ENCODE measurements at regions not wholly inside any gene's neighbourhood (a gene's known extent, or its start where the extent isn't known, plus 50 kb on each side); places are given as distances from the start of the nearest gene placed in this dataset.

DNA sequence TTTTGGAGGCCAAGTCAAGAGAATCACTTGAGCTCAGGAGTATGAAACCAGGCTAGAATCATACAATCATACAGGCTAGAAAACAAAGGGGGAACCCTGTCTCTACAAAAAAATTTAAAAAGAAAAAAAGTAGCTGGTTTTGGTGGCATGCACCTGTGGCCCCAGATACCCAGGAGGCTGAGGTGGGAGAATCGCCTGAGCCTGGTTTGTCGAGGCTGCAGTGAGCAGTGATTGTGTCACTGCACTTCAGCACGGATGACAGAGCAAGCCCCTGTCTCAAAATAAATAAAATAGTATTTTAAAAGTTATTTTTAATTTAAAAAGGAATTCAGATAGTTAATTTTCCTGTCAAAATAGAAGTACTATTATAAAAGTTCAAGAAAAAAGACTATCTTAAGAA is 369.1 kb upstream of the SLITRK5 start:
- CTCF ChIA-PET, result no interaction called here
- TF ChIP-seq ZNF384 (IDR thresholded peaks at IDR 0.05) (no peak), SP1 (IDR thresholded peaks at IDR 0.05) (no peak), L3MBTL2 (conservative IDR thresholded peaks at IDR 0.05) (no peak)
- TF ChIP-seq, protein P1, sequence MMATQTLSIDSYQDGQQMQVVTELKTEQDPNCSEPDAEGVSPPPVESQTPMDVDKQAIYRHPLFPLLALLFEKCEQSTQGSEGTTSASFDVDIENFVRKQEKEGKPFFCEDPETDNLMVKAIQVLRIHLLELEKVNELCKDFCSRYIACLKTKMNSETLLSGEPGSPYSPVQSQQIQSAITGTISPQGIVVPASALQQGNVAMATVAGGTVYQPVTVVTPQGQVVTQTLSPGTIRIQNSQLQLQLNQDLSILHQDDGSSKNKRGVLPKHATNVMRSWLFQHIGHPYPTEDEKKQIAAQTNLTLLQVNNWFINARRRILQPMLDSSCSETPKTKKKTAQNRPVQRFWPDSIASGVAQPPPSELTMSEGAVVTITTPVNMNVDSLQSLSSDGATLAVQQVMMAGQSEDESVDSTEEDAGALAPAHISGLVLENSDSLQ (IDR thresholded peaks at IDR 0.05), result no peak
- DNase-seq (ENCODE audit: extremely low spot score), result no peak
- POLR2A ChIA-PET, result no interaction called here

DNA sequence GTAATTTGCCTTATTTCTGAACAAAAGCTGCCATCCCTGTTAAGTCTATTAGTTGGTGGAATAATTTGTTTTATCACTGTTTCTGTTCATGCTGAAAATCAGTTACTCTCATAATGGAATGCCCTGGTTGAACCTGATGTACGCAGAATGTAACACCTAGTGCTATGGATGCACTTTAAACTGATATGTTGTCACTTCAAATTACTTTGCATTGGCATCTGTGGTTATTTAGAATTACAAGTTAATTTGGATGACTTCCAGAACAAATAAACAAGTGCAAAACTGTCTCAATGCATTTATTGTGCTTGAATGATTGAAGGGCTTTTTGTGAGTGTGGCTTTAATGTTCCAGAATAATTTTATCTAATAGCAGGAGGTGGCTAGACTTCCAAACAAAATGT is 368.2 kb upstream of the SLITRK5 start:
- POLR2A ChIA-PET, result no interaction called here
- TF ChIP-seq NFRKB (IDR thresholded peaks at IDR 0.05), result no peak
- no peak for TF ChIP-seq ELF4 (IDR thresholded peaks at IDR 0.05)
- TF ChIP-seq ZNF384 (IDR thresholded peaks at IDR 0.05), result no peak
- no peak for TF ChIP-seq LEF1 (IDR thresholded peaks at IDR 0.05; ENCODE audit: borderline replicate concordance)
- no peak for TF ChIP-seq ARNT (IDR thresholded peaks at IDR 0.05)
- no peak for TF ChIP-seq HDGF (IDR thresholded peaks at IDR 0.05; ENCODE audit: borderline replicate concordance)
- no peak for TF ChIP-seq FOXM1 (IDR thresholded peaks at IDR 0.05; ENCODE audit: borderline replicate concordance)
- no peak for TF ChIP-seq SUZ12 (IDR thresholded peaks at IDR 0.05)
- TF ChIP-seq, protein P1 (IDR thresholded peaks at IDR 0.05), result no peak
- TF ChIP-seq BHLHE40 (IDR thresholded peaks at IDR 0.05; ENCODE audit: borderline replicate concordance), result no peak
- no peak for TF ChIP-seq FOXK2 (IDR thresholded peaks at IDR 0.05)
- TF ChIP-seq TARDBP (IDR thresholded peaks at IDR 0.05), result no peak
- no peak for TF ChIP-seq CTBP1 (IDR thresholded peaks at IDR 0.05; ENCODE audit: borderline replicate concordance)
- TF ChIP-seq L3MBTL2 (conservative IDR thresholded peaks at IDR 0.05), result no peak
- no peak for TF ChIP-seq SP1 (IDR thresholded peaks at IDR 0.05)
- no peak for TF ChIP-seq FOXA1 (IDR thresholded peaks at IDR 0.05)
- no peak for DNase-seq (ENCODE audit: extremely low spot score)
- CTCF ChIA-PET, result no interaction called here

DNA sequence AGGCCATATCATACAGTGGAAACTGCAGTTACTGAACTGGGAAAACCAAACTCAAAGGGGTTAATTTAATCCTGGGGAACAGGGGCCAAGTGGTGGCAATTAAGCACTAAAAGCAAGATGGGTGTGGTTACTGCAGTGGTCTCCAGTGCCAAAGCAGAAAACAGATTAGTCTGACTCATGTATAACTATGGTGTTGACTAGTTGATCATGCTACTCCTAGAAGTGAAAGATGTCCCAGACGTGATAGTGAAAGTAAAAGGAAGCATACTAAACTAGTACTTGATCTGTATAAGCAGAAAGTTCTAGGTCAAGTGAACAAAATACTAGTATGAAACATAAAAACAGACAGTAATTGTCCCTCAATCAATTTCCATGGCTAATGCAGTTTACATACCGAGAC is 360.0 kb upstream of the SLITRK5 start:
- POLR2A ChIA-PET, result no interaction called here
- DNase-seq (ENCODE audit: extremely low spot score), result no peak
- TF ChIP-seq BHLHE40 (IDR thresholded peaks at IDR 0.05; ENCODE audit: borderline replicate concordance), result no peak
- no peak for TF ChIP-seq SUZ12 (IDR thresholded peaks at IDR 0.05)
- TF ChIP-seq SP1 (IDR thresholded peaks at IDR 0.05), result no peak
- TF ChIP-seq LEF1 (IDR thresholded peaks at IDR 0.05; ENCODE audit: borderline replicate concordance), result no peak
- TF ChIP-seq FOXA1 (IDR thresholded peaks at IDR 0.05), result no peak
- TF ChIP-seq, protein P1 (IDR thresholded peaks at IDR 0.05), result no peak
- TF ChIP-seq ARNT (IDR thresholded peaks at IDR 0.05), result no peak
- TF ChIP-seq FOXK2 (IDR thresholded peaks at IDR 0.05), result no peak
- no peak for TF ChIP-seq FOXM1 (IDR thresholded peaks at IDR 0.05; ENCODE audit: borderline replicate concordance)
- TF ChIP-seq L3MBTL2 (conservative IDR thresholded peaks at IDR 0.05), result no peak
- no peak for TF ChIP-seq NFRKB (IDR thresholded peaks at IDR 0.05)
- no peak for TF ChIP-seq ZNF384 (IDR thresholded peaks at IDR 0.05)
- TF ChIP-seq TARDBP (IDR thresholded peaks at IDR 0.05), result no peak
- TF ChIP-seq ELF4 (IDR thresholded peaks at IDR 0.05), result no peak
- CTCF ChIA-PET, result no interaction called here

DNA sequence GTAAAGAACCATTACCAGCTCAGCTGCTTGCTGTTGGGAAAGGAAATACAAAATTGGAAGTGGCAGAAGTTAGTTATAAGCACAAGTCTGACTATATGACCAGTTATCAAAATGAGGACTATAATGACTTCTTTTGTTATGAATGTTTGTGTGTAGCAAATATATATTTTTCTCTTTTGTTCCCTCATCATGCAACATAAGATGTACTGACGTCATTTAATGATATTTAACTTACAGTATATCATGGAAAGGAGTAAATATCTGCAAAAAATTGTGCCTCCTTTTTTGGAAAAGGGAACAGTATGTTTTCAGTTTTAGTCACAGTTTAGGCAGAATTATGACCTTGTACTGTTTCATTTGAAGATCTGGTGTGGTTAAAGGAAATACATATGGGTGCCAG is 356.3 kb upstream of the SLITRK5 start:
- ChIA-PET CTCF (no interaction called here), POLR2A (no interaction called here)
- DNase-seq (ENCODE audit: extremely low spot score), result no peak
- TF ChIP-seq SP1 (IDR thresholded peaks at IDR 0.05) (no peak), FOXK2 (IDR thresholded peaks at IDR 0.05) (no peak), LEF1 (IDR thresholded peaks at IDR 0.05; ENCODE audit: borderline replicate concordance) (no peak), HDGF (IDR thresholded peaks at IDR 0.05; ENCODE audit: borderline replicate concordance) (no peak), BHLHE40 (IDR thresholded peaks at IDR 0.05; ENCODE audit: borderline replicate concordance) (no peak), CTBP1 (IDR thresholded peaks at IDR 0.05; ENCODE audit: borderline replicate concordance) (no peak), ELF4 (IDR thresholded peaks at IDR 0.05) (no peak), TARDBP (IDR thresholded peaks at IDR 0.05) (no peak), NFRKB (IDR thresholded peaks at IDR 0.05) (no peak), ZNF384 (IDR thresholded peaks at IDR 0.05) (no peak), SUZ12 (IDR thresholded peaks at IDR 0.05) (no peak), L3MBTL2 (conservative IDR thresholded peaks at IDR 0.05) (no peak), FOXM1 (IDR thresholded peaks at IDR 0.05; ENCODE audit: borderline replicate concordance) (no peak), FOXA1 (IDR thresholded peaks at IDR 0.05) (no peak), ARNT (IDR thresholded peaks at IDR 0.05) (no peak)
- TF ChIP-seq, protein P1 (IDR thresholded peaks at IDR 0.05), result no peak

- TF ChIP-seq FOXM1 (IDR thresholded peaks at IDR 0.05; ENCODE audit: borderline replicate concordance), result no peak
- DNase-seq (ENCODE audit: extremely low spot score), result no peak
- POLR2A ChIA-PET, result no interaction called here
- CTCF ChIA-PET, result no interaction called here
Observed at GRCh38 chr13:87322386-87322785, 348.8 kb upstream of the SLITRK5 start.

- ChIA-PET POLR2A (no interaction called here), CTCF (no interaction called here)
- TF ChIP-seq, protein P1 (IDR thresholded peaks at IDR 0.05), result peak; percentile 79
- no peak for TF ChIP-seq SUZ12 (IDR thresholded peaks at IDR 0.05)
- no peak for TF ChIP-seq LEF1 (IDR thresholded peaks at IDR 0.05; ENCODE audit: borderline replicate concordance)
- no peak for TF ChIP-seq TARDBP (IDR thresholded peaks at IDR 0.05)
- no peak for TF ChIP-seq SP1 (IDR thresholded peaks at IDR 0.05)
- no peak for TF ChIP-seq L3MBTL2 (conservative IDR thresholded peaks at IDR 0.05)
- peak; percentile 64 for TF ChIP-seq CTBP1 (IDR thresholded peaks at IDR 0.05; ENCODE audit: borderline replicate concordance)
- TF ChIP-seq ELF4 (IDR thresholded peaks at IDR 0.05), result no peak
- TF ChIP-seq ARNT (IDR thresholded peaks at IDR 0.05), result no peak
- no peak for TF ChIP-seq NFRKB (IDR thresholded peaks at IDR 0.05)
- no peak for TF ChIP-seq FOXM1 (IDR thresholded peaks at IDR 0.05; ENCODE audit: borderline replicate concordance)
- no peak for TF ChIP-seq FOXA1 (IDR thresholded peaks at IDR 0.05)
- DNase-seq (ENCODE audit: extremely low spot score), result no peak
Observed at GRCh38 chr13:87324558-87324957, 346.6 kb upstream of the SLITRK5 start.
